Activated CD4-positive, alpha-beta memory T cell treated with anti-CD3 and anti-CD28 coated beads for 36 hours (primary cell): ENCODE measurements at regions not wholly inside any gene's neighbourhood (a gene's known extent, or its start where the extent isn't known, plus 50 kb on each side); places are given as distances from the start of the nearest gene placed in this dataset.
A peak's percentile ranks its signal among the peaks of the same experiment; 100 is the strongest.
"Not testable (repeated sequence)": the region's sequence is repeated elsewhere in the genome, so short reads cannot be mapped to it uniquely, and the experiment has no call there.

Source experiments
- CTCF ChIA-PET: fragments of 350-600 bp; sonication (Branson Sonifier 250); formaldehyde crosslinking; loops from one replicate; lab custom pipeline; 2021; ENCODE audit warnings: antibody characterized with exemption, inconsistent platforms; lab: Charles Lee
- POLR2A ChIA-PET: fragments of 350-600 bp; sonication (Branson Sonifier 250); formaldehyde crosslinking; loops from one replicate; lab custom pipeline; 2021; ENCODE audit warnings: antibody characterized with exemption; lab: Charles Lee
- DNase-seq: peaks from one replicate; pipeline ENCODE4 v3.0.0-alpha.2; 2020
- H3K27ac Mint-ChIP-seq: one replicate; pipeline ENCODE4 v1.8.0; 2021; ENCODE audit warnings: mixed read lengths
- H3K27me3 Mint-ChIP-seq: one replicate; pipeline ENCODE4 v1.8.0; 2021; ENCODE audit warnings: mixed read lengths
- H3K36me3 Mint-ChIP-seq: one replicate; pipeline ENCODE4 v1.8.0; 2021; ENCODE audit warnings: mixed read lengths
- H3K4me1 Mint-ChIP-seq: one replicate; pipeline ENCODE4 v1.8.0; 2021; ENCODE audit warnings: low read depth, mixed read lengths
- H3K4me3 Mint-ChIP-seq: one replicate; pipeline ENCODE4 v1.8.0; 2021; ENCODE audit warnings: mild to moderate bottlenecking, mixed read lengths
- H3K9me3 Mint-ChIP-seq: one replicate; pipeline ENCODE4 v1.8.0; 2021; ENCODE audit warnings: mixed read lengths
- intact Hi-C: fragments of 100-400 bp; cut with micrococcal nuclease; formaldehyde crosslinking; loops from one replicate; pipeline ENCODE4 v1.15.1; 2023

DNA sequence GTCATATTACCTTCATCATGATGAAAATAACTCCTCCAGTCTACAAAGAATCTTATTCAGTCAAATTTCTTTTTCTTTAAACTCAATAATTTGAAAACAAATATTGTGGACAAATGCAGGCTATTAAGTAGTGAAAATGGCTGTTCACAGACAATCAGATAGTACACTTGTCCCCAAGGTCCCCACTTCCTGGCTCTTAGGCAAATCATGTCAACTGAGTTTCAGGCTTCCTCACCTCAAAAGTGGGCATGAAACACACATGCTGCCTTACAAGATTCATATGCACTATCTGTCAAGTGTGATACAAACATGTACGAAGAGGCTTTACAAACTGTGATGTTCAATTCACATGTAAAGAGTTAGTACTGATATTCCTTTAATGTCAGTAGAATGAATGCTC, 385.2 kb upstream of the SEMA6A start:
- intact Hi-C loops = no loop called here

DNA sequence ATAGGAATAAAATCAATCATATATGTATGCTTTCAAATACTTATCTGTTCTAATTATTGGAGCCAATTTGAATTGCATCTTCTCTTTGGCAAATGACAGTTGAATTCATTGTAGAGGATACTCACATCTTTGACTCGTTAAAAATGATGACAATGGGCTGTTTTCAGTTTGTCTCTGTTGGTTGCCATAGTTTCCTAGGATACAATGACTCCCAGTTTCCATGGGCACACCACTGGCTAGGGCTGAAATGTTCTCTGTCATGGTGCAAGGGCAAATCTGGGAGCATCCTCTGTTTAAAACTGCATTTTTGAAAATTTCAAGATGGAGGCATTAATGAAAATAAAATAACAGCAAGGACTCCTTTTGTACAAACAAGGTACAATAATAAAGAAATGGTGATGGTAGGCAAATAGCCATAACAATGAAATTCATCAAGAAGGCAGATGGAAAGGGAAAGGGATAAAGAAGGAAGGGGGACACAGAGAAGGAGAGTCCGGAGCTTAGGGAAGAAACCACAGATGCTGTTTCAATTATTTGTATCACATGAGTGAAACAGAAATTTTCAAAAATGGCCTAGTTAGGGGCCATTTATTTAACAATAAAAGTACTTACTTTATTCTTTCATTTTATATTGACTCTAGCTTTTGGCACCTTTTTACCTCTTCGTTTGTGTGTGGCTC, 378.8 kb upstream of the SEMA6A start:
- no peaks in the 10 kb centered on the region for H3K9me3 Mint-ChIP-seq

More for the DNA sequence above, 385.2 kb upstream of the SEMA6A start:
- Mint-ChIP-seq H3K27me3 (no peaks in the 10 kb centered on the region), H3K4me1 (no peaks in the 10 kb centered on the region), H3K9me3 (no peaks in the 10 kb centered on the region), H3K36me3 (no peaks in the 10 kb centered on the region), H3K4me3 (no peak overlapping the region), H3K27ac (no peak overlapping the region)
- POLR2A ChIA-PET = no interaction called here
- DNase-seq = no peak
- CTCF ChIA-PET = no interaction called here

DNA sequence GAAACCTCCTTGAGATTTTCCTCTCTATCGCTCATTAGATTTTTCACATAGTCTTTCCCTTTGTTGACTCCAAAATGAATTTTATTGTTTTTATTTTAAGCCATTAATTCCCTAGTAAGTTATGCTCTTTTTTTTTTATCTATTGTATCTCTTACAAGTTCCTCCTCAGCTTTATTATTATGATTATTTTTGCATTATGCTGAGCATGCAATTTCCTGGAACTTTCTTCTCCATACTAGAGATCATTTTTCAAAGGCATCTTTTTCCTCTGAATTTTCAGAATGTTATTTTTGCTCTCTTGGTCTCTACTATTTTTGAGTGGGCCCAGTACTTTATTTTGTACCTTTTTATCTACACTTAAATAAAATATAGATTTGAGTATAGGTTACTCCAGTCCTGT, 376.6 kb upstream of the SEMA6A start:
- no peaks in the 10 kb centered on the region for H3K27me3 Mint-ChIP-seq
- H3K27ac Mint-ChIP-seq = no peak overlapping the region
- ChIA-PET POLR2A (no interaction called here), CTCF (no interaction called here)
- no peaks in the 10 kb centered on the region for H3K9me3 Mint-ChIP-seq
- intact Hi-C loops = no loop called here
- H3K36me3 Mint-ChIP-seq = no peaks in the 10 kb centered on the region
- H3K4me3 Mint-ChIP-seq = no peak overlapping the region
- no peaks in the 10 kb centered on the region for H3K4me1 Mint-ChIP-seq
- no peak for DNase-seq

More for the DNA sequence above, 378.8 kb upstream of the SEMA6A start:
- Mint-ChIP-seq H3K27ac (no peak overlapping the region), H3K27me3 (no peaks in the 10 kb centered on the region), H3K36me3 (no peaks in the 10 kb centered on the region), H3K4me1 (no peaks in the 10 kb centered on the region), H3K4me3 (no peak overlapping the region)
- ChIA-PET POLR2A (no interaction called here), CTCF (no interaction called here)
- no peak for DNase-seq
- intact Hi-C loops = no loop called here

DNA sequence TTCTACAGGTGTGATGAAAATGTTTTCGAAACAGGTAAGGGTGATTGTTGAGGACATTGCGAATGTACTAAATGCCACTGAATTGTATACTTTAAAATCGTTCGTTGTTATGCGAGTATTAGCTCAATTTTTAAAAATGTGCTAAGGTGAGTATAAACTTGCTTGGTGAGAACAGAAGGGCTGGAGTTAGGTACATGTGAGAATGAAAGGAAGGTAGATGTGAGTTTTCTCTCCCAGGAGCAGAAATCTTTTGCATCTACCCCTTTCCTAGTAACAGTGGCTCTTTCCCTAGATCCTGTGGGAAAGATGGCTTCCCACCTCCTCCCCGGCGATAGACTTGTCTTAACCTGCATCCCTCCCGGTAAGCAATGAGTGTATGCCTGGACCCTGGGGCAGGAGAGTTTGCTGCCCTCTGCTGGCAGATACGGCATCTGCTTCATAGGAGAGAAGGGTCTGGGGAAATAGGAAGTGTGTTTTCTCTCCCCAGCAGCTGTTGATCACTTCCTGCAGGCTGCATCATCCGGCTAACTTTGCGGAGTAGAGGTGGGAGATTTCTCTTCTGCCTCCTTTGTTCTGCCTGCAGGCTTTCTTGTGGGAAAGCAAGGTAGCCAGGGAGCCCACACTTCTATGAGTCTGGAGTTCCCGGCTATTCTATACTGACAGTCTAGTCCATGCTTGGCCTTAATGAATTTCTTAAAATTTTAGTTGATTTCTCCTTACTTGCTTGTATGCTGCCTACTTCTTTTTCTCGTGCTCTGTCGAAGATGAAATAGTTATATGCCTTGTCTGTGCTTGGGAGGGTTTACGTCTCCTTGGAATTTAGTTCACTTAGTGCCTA, 373.3 kb upstream of the SEMA6A start:
- Mint-ChIP-seq H3K27ac (no peak overlapping the region), H3K4me1 (no peaks in the 10 kb centered on the region), H3K4me3 (no peak overlapping the region), H3K9me3 (no peaks in the 10 kb centered on the region), H3K27me3 (no peaks in the 10 kb centered on the region), H3K36me3 (no peaks in the 10 kb centered on the region)
- ChIA-PET POLR2A (no interaction called here), CTCF (interaction anchor here (2.9 kb wide), 1 partner anchor 811 kb away, joined by 29 read pairs; no protein-coding TSS in a partner anchor)
- intact Hi-C loops = loop anchor here (1.0 to 5.0 kb wide), 3 partner anchors 372 to 810 kb away; no protein-coding TSS in a partner anchor
- DNase-seq = peak; percentile 73

DNA sequence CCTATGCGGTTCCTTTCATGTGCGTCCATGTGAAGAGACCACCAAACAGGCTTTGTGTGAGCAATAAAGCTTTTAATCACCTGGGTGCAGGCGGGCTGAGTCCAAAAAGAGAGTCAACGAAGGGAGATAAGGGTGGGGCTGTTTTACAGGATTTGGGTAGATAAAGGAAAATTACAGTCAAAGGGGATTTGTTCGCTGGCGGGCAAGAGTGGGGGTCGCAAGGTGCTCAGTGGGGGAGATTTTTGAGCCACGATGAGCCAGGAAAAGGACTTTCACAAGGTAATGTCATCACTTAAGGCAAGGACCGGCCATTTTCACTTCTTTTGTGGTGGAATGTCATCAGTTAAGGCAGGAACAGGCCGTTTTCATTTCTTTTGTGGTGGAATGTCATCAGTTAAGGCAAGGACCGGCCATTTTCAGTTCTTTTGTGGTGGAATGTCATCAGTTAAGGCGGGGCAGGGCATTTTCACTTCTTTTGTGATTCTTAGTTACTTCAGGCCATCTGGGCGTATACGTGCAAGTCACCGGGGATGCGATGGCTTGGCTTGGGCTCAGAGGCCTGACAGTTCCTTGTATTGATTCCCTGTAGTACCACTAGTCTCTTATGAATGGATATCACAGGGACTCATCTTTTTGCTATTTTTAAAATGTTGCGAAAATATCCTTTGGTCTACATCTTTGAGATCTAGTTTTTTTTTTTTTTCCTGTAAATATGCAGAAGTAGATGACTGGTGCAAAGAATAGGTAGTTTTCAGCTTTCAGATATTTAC, 371.2 kb upstream of the SEMA6A start:
- H3K4me3 Mint-ChIP-seq, DNase-seq, H3K27ac Mint-ChIP-seq, POLR2A ChIA-PET, H3K9me3 Mint-ChIP-seq, H3K36me3 Mint-ChIP-seq, H3K4me1 Mint-ChIP-seq, H3K27me3 Mint-ChIP-seq: not testable (repeated sequence)
- intact Hi-C loops = loop anchor here (5.0 kb wide), 1 partner anchor 388 kb away; no protein-coding TSS in a partner anchor
- CTCF ChIA-PET = interaction anchor here (0.6 to 2.9 kb wide), 2 partner anchors 183 to 809 kb away, joined by 3 to 29 read pairs; no protein-coding TSS in a partner anchor

DNA sequence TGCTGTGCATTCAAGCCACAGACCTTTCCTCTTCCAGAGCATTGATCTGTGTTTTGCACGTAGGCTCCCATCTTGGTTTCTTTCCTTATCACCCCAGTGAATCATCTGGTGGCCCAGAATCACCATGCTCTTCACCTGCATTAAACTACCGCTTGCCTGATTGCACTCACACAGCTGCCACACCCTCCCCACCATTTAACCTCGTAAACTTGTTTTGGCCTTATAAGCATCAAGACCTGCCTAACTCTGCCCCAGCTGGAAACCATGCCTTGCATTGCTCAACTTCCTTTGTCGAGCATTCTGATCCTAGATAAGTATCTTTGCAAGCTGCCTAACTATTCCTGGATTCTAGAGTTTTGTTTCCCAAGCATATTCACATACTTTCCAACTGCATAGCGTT, 369.6 kb upstream of the SEMA6A start:
- Mint-ChIP-seq H3K36me3 (no peaks in the 10 kb centered on the region), H3K9me3 (no peaks in the 10 kb centered on the region), H3K4me1 (no peaks in the 10 kb centered on the region), H3K4me3 (no peak overlapping the region), H3K27ac (no peak overlapping the region), H3K27me3 (no peaks in the 10 kb centered on the region)
- intact Hi-C loops = no loop called here
- ChIA-PET POLR2A (no interaction called here), CTCF (no interaction called here)
- DNase-seq = no peak

DNA sequence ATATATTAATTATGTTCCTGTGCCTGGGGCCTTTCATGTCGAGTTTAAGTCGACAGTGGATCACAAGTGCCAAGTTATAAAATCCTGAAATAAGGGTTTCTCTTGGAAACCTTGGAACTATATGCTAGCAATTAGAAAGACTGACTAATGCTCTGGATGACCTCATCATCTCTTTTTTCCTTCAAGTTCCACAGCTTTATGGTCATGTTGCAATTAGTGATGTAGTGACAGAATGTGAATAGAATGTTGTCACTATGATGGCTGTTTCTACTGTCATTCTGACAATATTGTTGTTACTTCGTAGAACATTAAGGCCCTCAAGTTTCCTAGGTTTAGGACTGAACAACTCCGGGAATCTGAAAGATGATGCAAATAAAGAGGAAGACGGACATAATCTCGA, 368.0 kb upstream of the SEMA6A start:
- no peaks in the 10 kb centered on the region for H3K9me3 Mint-ChIP-seq
- no peaks in the 10 kb centered on the region for H3K27me3 Mint-ChIP-seq
- POLR2A ChIA-PET = no interaction called here
- no peak overlapping the region for H3K4me3 Mint-ChIP-seq
- no peak overlapping the region for H3K27ac Mint-ChIP-seq
- intact Hi-C loops = no loop called here
- H3K4me1 Mint-ChIP-seq = no peaks in the 10 kb centered on the region
- no peaks in the 10 kb centered on the region for H3K36me3 Mint-ChIP-seq
- no peak for DNase-seq
- CTCF ChIA-PET = no interaction called here

DNA sequence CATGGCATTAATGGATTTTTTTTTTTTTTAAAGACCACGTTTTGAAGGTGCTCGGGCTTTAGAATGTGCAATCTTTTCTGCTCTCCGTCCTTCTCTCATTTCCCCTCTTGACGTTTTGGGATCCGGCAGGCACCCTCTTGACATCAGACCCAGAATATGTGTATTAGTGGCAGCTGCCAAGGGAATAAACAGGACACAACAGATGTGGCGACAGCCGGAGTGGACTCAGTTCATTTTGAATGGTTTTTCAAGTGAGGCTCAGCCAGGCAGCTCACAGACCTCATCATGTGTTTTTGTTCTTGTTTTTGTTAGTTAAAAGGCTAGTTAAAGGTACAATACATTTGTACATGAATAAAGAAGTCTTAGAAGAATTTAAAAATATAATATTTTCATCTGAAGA, 365.0 kb upstream of the SEMA6A start:
- no peaks in the 10 kb centered on the region for H3K27me3 Mint-ChIP-seq
- no peak overlapping the region for H3K27ac Mint-ChIP-seq
- ChIA-PET POLR2A (no interaction called here), CTCF (no interaction called here)
- no peak overlapping the region for H3K4me3 Mint-ChIP-seq
- no peaks in the 10 kb centered on the region for H3K4me1 Mint-ChIP-seq
- DNase-seq = no peak
- intact Hi-C loops = no loop called here
- H3K9me3 Mint-ChIP-seq = no peaks in the 10 kb centered on the region
- no peaks in the 10 kb centered on the region for H3K36me3 Mint-ChIP-seq

DNA sequence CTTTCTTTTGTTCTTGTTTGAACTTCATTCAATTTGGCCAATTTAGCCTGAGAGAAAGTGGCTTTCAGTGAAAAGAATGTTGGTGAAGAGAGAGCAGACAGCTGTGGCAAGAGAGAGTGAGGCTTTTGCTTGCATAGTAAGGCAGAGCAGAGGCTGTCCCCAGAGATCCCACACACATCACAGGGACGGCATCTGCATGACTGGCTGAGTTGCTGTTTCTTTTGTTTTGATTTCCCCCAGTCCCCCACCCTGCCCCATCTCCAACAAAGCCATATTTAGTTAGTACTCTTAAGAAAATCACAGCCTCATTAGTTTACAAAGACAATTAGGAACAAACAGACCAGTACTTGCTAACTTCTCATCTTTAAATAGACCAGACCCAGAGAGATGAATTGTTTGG, 363.9 kb upstream of the SEMA6A start:
- no peak for DNase-seq
- no peak overlapping the region for H3K4me3 Mint-ChIP-seq
- intact Hi-C loops = no loop called here
- no peaks in the 10 kb centered on the region for H3K9me3 Mint-ChIP-seq
- H3K4me1 Mint-ChIP-seq = no peaks in the 10 kb centered on the region
- POLR2A ChIA-PET = no interaction called here
- CTCF ChIA-PET = no interaction called here
- H3K36me3 Mint-ChIP-seq = no peaks in the 10 kb centered on the region
- no peak overlapping the region for H3K27ac Mint-ChIP-seq
- H3K27me3 Mint-ChIP-seq = no peaks in the 10 kb centered on the region

DNA sequence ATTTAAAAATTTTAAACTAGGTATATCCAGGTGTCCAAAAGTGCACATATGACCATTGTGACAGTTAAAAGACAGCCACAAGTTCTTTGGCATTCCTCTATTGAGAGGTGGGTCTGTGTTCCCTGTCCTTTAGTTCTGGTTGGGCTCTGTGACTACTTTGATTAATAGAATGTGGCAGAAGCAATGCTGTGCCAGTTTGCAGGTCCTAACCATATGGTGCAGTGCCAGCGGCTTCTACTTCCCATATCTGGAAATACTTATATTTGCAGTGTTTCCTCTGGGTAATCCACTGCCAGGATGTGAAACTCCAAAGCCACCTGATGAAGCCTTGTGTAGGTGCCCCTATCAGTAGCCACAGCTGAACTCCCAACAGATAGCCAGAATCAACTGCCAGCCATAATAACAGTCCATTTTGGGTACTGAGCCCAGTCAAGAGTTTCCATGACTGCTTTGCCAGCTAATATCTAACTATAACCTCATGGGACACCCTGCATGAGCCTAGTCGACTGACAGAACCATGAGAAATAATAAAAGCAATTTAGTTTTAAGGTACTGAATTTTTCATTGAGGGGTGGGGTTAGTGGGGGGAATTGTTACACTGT, 361.0 kb upstream of the SEMA6A start:
- Mint-ChIP-seq H3K36me3 (no peaks in the 10 kb centered on the region), H3K9me3 (no peaks in the 10 kb centered on the region), H3K27me3 (no peaks in the 10 kb centered on the region), H3K4me3 (no peak overlapping the region), H3K4me1 (no peaks in the 10 kb centered on the region), H3K27ac (no peak overlapping the region)
- ChIA-PET CTCF (no interaction called here), POLR2A (no interaction called here)
- DNase-seq = no peak
- intact Hi-C loops = no loop called here

DNA sequence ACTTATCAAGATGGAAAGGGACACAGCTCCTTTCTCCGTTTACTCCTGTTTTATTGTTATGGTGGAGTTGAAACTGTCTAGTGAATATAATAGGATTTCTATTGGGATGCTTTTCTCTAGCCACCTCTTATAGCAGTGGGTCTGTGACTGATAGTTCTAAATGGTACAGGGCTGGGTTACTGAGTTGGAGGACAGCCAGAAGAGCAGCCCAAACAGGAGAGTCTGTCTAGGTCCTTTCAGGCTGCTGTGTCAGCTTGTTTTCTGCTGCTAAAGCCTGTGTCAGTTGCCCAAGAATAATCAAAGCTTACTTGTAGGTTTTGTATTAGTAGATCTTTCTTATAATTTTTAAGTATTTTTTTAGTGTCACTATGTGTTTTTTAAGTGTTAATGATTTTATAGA, 356.0 kb upstream of the SEMA6A start:
- Mint-ChIP-seq H3K27me3 (peaks cover 2% of the 10 kb centered on the region), H3K4me3 (no peak overlapping the region), H3K9me3 (peaks cover 2% of the 10 kb centered on the region), H3K27ac (no peak overlapping the region), H3K36me3 (no peaks in the 10 kb centered on the region), H3K4me1 (no peaks in the 10 kb centered on the region)
- POLR2A ChIA-PET = no interaction called here
- CTCF ChIA-PET = no interaction called here
- intact Hi-C loops = no loop called here
- no peak for DNase-seq

DNA sequence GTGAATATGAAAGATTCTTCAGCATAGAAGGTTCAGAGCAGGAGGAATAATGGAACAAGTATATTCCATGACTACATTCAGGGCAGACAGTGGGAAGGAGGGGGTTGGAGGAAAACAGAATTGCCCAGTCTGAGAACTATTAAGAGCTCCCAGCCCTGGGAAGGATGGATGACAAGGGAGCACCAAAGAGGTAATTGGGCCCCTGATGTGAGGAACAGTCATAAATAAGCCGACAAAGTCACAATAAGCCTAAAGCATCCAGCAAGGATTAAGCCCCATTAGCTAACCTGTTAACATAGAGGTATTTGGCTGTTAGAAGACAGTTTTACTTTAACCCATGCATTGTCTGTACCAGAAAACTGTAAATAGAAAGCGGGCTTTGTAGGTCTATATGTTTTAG, 348.7 kb upstream of the SEMA6A start:
- Mint-ChIP-seq H3K36me3 (no peaks in the 10 kb centered on the region), H3K4me3 (no peak overlapping the region), H3K27me3 (no peaks in the 10 kb centered on the region), H3K9me3 (peaks cover 2% of the 10 kb centered on the region), H3K4me1 (no peaks in the 10 kb centered on the region), H3K27ac (no peak overlapping the region)
- intact Hi-C loops = no loop called here
- no peak for DNase-seq
- CTCF ChIA-PET = no interaction called here
- POLR2A ChIA-PET = no interaction called here
